HCT116 (cell line): ENCODE measurements at regions not wholly inside any gene's neighbourhood (a gene's known extent, or its start where the extent isn't known, plus 50 kb on each side); places are given as distances from the start of the nearest gene placed in this dataset.
A peak's percentile ranks its signal among the peaks of the same experiment; 100 is the strongest.
"Not testable (repeated sequence)": the region's sequence is repeated elsewhere in the genome, so short reads cannot be mapped to it uniquely, and the experiment has no call there.

ENCODE experiments used
- ATAC-seq: fragments of 200-7000 bp; cut with Tn5 transposase; 2 replicates; pipeline ENCODE4 v1.9.1; 2020; ENCODE audit warnings: mild to moderate bottlenecking, moderate library complexity
- BruUV-seq: library from RNA; stranded (reverse); fragments of 400-500 nt; replicated peaks from 2 replicates; lab custom pipeline; 2021; lab: Mats Ljungman, UMichigan
- CTCF ChIA-PET: fragments of 300-600 bp; sonication (Branson Sonifier 250); formaldehyde crosslinking; loops from one replicate; lab custom pipeline; 2021; ENCODE audit warnings: antibody characterized with exemption; lab: Charles Lee
- POLR2A ChIA-PET: fragments of 300-600, 350-600 bp; sonication (Branson Sonifier 250); formaldehyde crosslinking; loops from one replicate; lab custom pipeline; 2021; ENCODE audit warnings: antibody characterized with exemption; lab: Charles Lee
- RAD21 ChIA-PET, 2 experiments: fragments of 300-600 bp; sonication (Branson Sonifier 250); formaldehyde crosslinking; loops; one replicate each; lab custom pipeline; 2023; ENCODE audit warnings: low total read pairs in 2 of 2; ENCODE audit not compliant: uncharacterized antibody in 2 of 2, unreplicated experiment in 2 of 2, low non-redundant PET in 1 of 2; lab: Charles Lee
- DNase-seq: peaks from one replicate; pipeline ENCODE4 v3.0.0-alpha.2; 2010; ENCODE audit warnings: low read depth, low spot score
- H2AFZ ChIP-seq: fragments of 200-600 bp; shearing (Covaris generic), sonication (generic); 2 replicates; pipeline ENCODE4 v1.6.1; 2017; ENCODE audit warnings: low read depth, mixed run types, mixed read lengths, antibody characterized with exemption, low read length; ENCODE audit not compliant: poor library complexity, severe bottlenecking
- H3K27ac ChIP-seq: 2 replicates; pipeline ENCODE4 v1.5.1; 2012; ENCODE audit warnings: low read depth, low read length
- H3K27me3 ChIP-seq: fragments of 200-600 bp; sonication (generic); 2 replicates; pipeline ENCODE4 v1.6.1; 2016; ENCODE audit warnings: mixed run types, low read length, mixed read lengths; ENCODE audit not compliant: insufficient read depth
- H3K36me3 ChIP-seq, 2 experiments: fragments of 200-500 bp in 1 of 2; fragments of 200-600 bp in 1 of 2; sonication (Bioruptor generic) in 1 of 2; sonication (generic) in 1 of 2; 2 replicates each; pipeline versions ENCODE4 v1.5.1 to v1.6.1; 2014 to 2016; ENCODE audit warnings: low read length in 2 of 2, inconsistent platforms in 1 of 2, mixed read lengths in 1 of 2, mixed run types in 1 of 2; ENCODE audit not compliant: insufficient read depth in 2 of 2, control insufficient read depth in 1 of 2
- H3K4me1 ChIP-seq, 2 experiments: fragments of 200-600 bp in 1 of 2; sonication (generic) in 1 of 2; 2 replicates each; pipeline versions ENCODE4 v1.5.1 to v1.6.1; 2012 to 2017; ENCODE audit warnings: low read length in 2 of 2, inconsistent platforms in 1 of 2, mild to moderate bottlenecking in 1 of 2, mixed read lengths in 1 of 2, mixed run types in 1 of 2, moderate library complexity in 1 of 2; ENCODE audit not compliant: insufficient read depth in 2 of 2, control insufficient read depth in 1 of 2
- H3K4me2 ChIP-seq: fragments of 200-600 bp; sonication (generic); 2 replicates; pipeline ENCODE4 v1.6.1; 2017; ENCODE audit warnings: mixed run types, low read length, mixed read lengths
- H3K4me3 ChIP-seq, 2 experiments: fragments of 200-600 bp in 1 of 2; sonication (generic) in 1 of 2; replicated peaks in 1 of 2; 2 replicates each; pipeline ENCODE4 v1.5.1; 2011 to 2016; ENCODE audit warnings: low read length in 2 of 2, control low read depth in 1 of 2, low read depth in 1 of 2, mild to moderate bottlenecking in 1 of 2, mixed read lengths in 1 of 2, mixed run types in 1 of 2
- H3K79me2 ChIP-seq: fragments of 200-600 bp; sonication (generic); 2 replicates; pipeline ENCODE4 v1.6.1; 2017; ENCODE audit warnings: mild to moderate bottlenecking, mixed run types, low read length, moderate library complexity, mixed read lengths; ENCODE audit not compliant: insufficient read depth
- H3K9ac ChIP-seq: fragments of 200-600 bp; sonication (generic); 2 replicates; pipeline ENCODE4 v1.6.1; 2016; ENCODE audit warnings: low read length, mixed read lengths
- H3K9me2 ChIP-seq: fragments of 200-600 bp; sonication (generic), shearing (Covaris generic); 2 replicates; pipeline ENCODE4 v1.6.1; 2017; ENCODE audit warnings: mixed run types, mild to moderate bottlenecking, moderate library complexity; ENCODE audit not compliant: insufficient read depth
- H3K9me3 ChIP-seq, 2 experiments: fragments of 200-500 bp in 1 of 2; fragments of 200-600 bp in 1 of 2; sonication (Bioruptor generic) in 1 of 2; sonication (generic) in 1 of 2; 2 replicates each; pipeline ENCODE4 v1.6.1; 2014 to 2017; ENCODE audit warnings: low read length in 2 of 2, mixed read lengths in 2 of 2, inconsistent platforms in 1 of 2, low read depth in 1 of 2, mild to moderate bottlenecking in 1 of 2, mixed run types in 1 of 2, moderate library complexity in 1 of 2; ENCODE audit not compliant: control insufficient read depth in 1 of 2, insufficient read depth in 1 of 2
- H4K20me1 ChIP-seq: fragments of 200-600 bp; sonication (generic), shearing (Covaris generic); 2 replicates; pipeline ENCODE4 v1.6.1; 2017; ENCODE audit warnings: mixed run types, mild to moderate bottlenecking, moderate library complexity; ENCODE audit not compliant: insufficient read depth
- CBX3 ChIP-seq: IDR thresholded peaks from 2 replicates; pipeline ENCODE4 v1.6.1; 2012; ENCODE audit warnings: low read depth
- EZH2 ChIP-seq: fragments of 200-600 bp; sonication (generic); IDR thresholded peaks from 2 replicates; pipeline ENCODE4 v1.6.1; 2017; ENCODE audit warnings: antibody characterized with exemption, mixed run types
- FOSL1 ChIP-seq: IDR thresholded peaks from 2 replicates; pipeline ENCODE4 v1.6.1; 2012; ENCODE audit warnings: low read depth
- POLR2A ChIP-seq: IDR thresholded peaks from 2 replicates; pipeline ENCODE4 v1.7.0; 2011; ENCODE audit warnings: borderline replicate concordance; ENCODE audit not compliant: insufficient read depth, insufficient read length; ENCODE audit errors: extremely low read depth
- POLR2AphosphoS5 ChIP-seq: IDR thresholded peaks from 2 replicates; pipeline ENCODE4 v1.6.1; 2011; ENCODE audit warnings: mild to moderate bottlenecking, low read depth, low read length, moderate library complexity
- REST ChIP-seq: IDR thresholded peaks from 2 replicates; pipeline ENCODE4 v1.6.1; 2012; ENCODE audit warnings: low read depth
- SP1 ChIP-seq: IDR thresholded peaks from 2 replicates; pipeline ENCODE4 v1.6.1; 2012; ENCODE audit warnings: low read depth
- SRF ChIP-seq: IDR thresholded peaks from 2 replicates; pipeline ENCODE4 v1.6.1; 2012; ENCODE audit warnings: low read depth
- ZBTB33 ChIP-seq: IDR thresholded peaks from 2 replicates; pipeline ENCODE4 v1.6.1; 2011; ENCODE audit warnings: mild to moderate bottlenecking, low read length, moderate library complexity; ENCODE audit not compliant: insufficient replicate concordance; ENCODE audit errors: extremely low read depth
- intact Hi-C: fragments of 100-400 bp; cut with micrococcal nuclease; formaldehyde crosslinking; loops from 2 replicates; pipeline ENCODE4 v1.10.0; 2022
- TF ChIP-seq, protein P1 (sequence below): IDR thresholded peaks from 2 replicates; pipeline ENCODE4 v1.6.1; 2012

- ChIA-PET RAD21 (no interaction called here), CTCF (no interaction called here), POLR2A (no interaction called here)
- intact Hi-C loops = no loop called here
- H3K36me3 ChIP-seq = no peaks in the 10 kb centered on the region
- TF ChIP-seq FOSL1 = no peak
- no peak for TF ChIP-seq CBX3
- no peak for TF ChIP-seq POLR2A
- no peak for TF ChIP-seq POLR2AphosphoS5
- TF ChIP-seq, protein P1, sequence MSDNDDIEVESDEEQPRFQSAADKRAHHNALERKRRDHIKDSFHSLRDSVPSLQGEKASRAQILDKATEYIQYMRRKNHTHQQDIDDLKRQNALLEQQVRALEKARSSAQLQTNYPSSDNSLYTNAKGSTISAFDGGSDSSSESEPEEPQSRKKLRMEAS = no peak
- TF ChIP-seq REST = no peak
- no peak for TF ChIP-seq ZBTB33
- no peak for TF ChIP-seq SRF
- no peak for TF ChIP-seq EZH2
- TF ChIP-seq SP1 = no peak
- no peak overlapping the region for H3K27ac ChIP-seq
- no peak for ATAC-seq
- H3K9me2 ChIP-seq = no peaks in the 10 kb centered on the region
- H3K4me2 ChIP-seq = no peak overlapping the region
- no peaks in the 10 kb centered on the region for H4K20me1 ChIP-seq
- DNase-seq = no peak
- no peaks in the 10 kb centered on the region for H3K9me3 ChIP-seq
- no peak overlapping the region for H2AFZ ChIP-seq
- H3K27me3 ChIP-seq = no peaks in the 10 kb centered on the region
- BruUV-seq = no TSS peak
- no peaks in the 10 kb centered on the region for H3K79me2 ChIP-seq
- no peaks in the 10 kb centered on the region for H3K4me1 ChIP-seq
- H3K9ac ChIP-seq = no peak overlapping the region
- no peak overlapping the region for H3K4me3 ChIP-seq
Observed at GRCh38 chr6:127397729-127398630, 54.6 kb upstream of the ECHDC1 start.

DNA sequence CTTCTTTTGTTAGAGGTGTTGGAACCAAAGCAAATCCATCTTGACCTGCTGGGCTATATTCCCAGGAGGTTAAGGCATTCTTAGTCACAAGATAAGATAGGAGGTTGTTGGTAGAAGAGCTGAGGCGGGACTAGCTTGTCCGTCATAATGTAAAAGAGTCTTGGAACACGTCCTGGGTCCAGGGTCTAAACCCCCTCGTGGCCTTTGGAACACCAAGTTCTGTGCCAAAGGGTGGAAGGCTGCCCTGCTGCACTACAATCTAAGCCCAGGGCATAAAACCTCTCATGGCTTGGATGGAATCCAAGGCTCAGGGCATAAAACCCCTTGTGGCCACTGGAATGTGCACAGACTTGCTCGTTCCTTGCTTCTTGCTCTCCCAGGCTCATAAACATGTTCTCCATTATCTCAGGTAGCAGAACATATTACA lies 53.8 kb upstream of the ECHDC1 start:
- intact Hi-C loops, H3K27ac ChIP-seq, DNase-seq, H3K79me2 ChIP-seq, H2AFZ ChIP-seq, BruUV-seq, H3K9me3 ChIP-seq, POLR2A ChIA-PET, H3K4me3 ChIP-seq, H3K36me3 ChIP-seq, CTCF ChIA-PET, H3K4me1 ChIP-seq, RAD21 ChIA-PET, H3K9me2 ChIP-seq, H3K4me2 ChIP-seq, H3K9ac ChIP-seq, H3K27me3 ChIP-seq, H4K20me1 ChIP-seq: not testable (repeated sequence)
- ATAC-seq = 0 out of 2 replicates have a peak, but pooled peaks have one; percentile 36
